ENCODE measurements at regions not wholly inside any gene's neighbourhood (a gene's known extent, or its start where the extent isn't known, plus 50 kb on each side); places are given as distances from the start of the nearest gene placed in this dataset.

- no peaks in the 10 kb centered on the region for H3K36me3 ChIP-seq (ENCODE audit: control insufficient read depth in 2 of 2, insufficient read depth in 2 of 2, low read length in 1 of 2)
- ATAC-seq: no peak
- ChIA-PET CTCF (no interaction called here), POLR2A (no interaction called here), SMC1A (ENCODE audit: uncharacterized antibody, unreplicated experiment) (no interaction called here), RAD21 (ENCODE audit: unreplicated experiment) (no interaction called here)
- in situ Hi-C loops (cut with MboI): no loop called here
- no TSS peak for BruUV-seq (replicated peaks)
- no peaks in the 10 kb centered on the region for H3K9me3 ChIP-seq (replicated peaks; ENCODE audit: control insufficient read depth, insufficient read depth, low read length)
- no peak overlapping the region for H2AFZ ChIP-seq (ENCODE audit: control insufficient read depth, low read depth, low read length)
- no peaks in the 10 kb centered on the region for H3K79me2 ChIP-seq (ENCODE audit: control insufficient read depth, insufficient read depth, low read length)
- no peak overlapping the region for H3K4me3 ChIP-seq
- H3K27ac ChIP-seq (ENCODE audit: control insufficient read depth, insufficient read depth): no peak overlapping the region
- H3K27me3 ChIP-seq (replicated peaks in 1 of 2; ENCODE audit: control insufficient read depth in 2 of 2, insufficient read depth in 2 of 2, low read length in 1 of 2): no peaks in the 10 kb centered on the region
- no peak overlapping the region for H3K9ac ChIP-seq (ENCODE audit: control insufficient read depth, insufficient read depth, low read length)
- H3K4me2 ChIP-seq (ENCODE audit: control insufficient read depth, insufficient read depth): no peak overlapping the region
- 84% methylated on average over 4 of the region's 4 CpGs for WGBS (ENCODE audit: insufficient coverage, insufficient replicate concordance, low lambda C conversion rate, missing lambda C conversion rate)
- no peaks in the 10 kb centered on the region for H4K20me1 ChIP-seq (ENCODE audit: control insufficient read depth, insufficient read depth)
- intact Hi-C loops (cut with micrococcal nuclease; ENCODE audit: unreplicated experiment): no loop called here
- DNase-seq (ENCODE audit: low read depth, low spot score): no peak
- FAIRE-seq: no peak
- no peak for TF ChIP-seq SMAD1 (IDR thresholded peaks at IDR 0.05; ENCODE audit: low read depth, partially characterized antibody)
- TF ChIP-seq NRF1 (conservative IDR thresholded peaks at IDR 0.05; ENCODE audit: low read depth, low read length): no peak
- no peak for TF ChIP-seq ZBED1 (IDR thresholded peaks at IDR 0.05; ENCODE audit: borderline replicate concordance)
- no peak for TF ChIP-seq TCF7 (IDR thresholded peaks at IDR 0.05; ENCODE audit: borderline replicate concordance)
- TF ChIP-seq HDAC2 (IDR thresholded peaks at IDR 0.05): no peak
- TF ChIP-seq SRF (IDR thresholded peaks at IDR 0.05; ENCODE audit: low read depth in 2 of 2, low read length in 2 of 2): no peak
- TF ChIP-seq ZNF592 (IDR thresholded peaks at IDR 0.05): no peak
- TF ChIP-seq BACH1 (IDR thresholded peaks at IDR 0.05; ENCODE audit: borderline replicate concordance): no peak
- no peak for TF ChIP-seq CBX5 (IDR thresholded peaks at IDR 0.05; ENCODE audit: low read depth)
- no peak for TF ChIP-seq CBFB (IDR thresholded peaks at IDR 0.05; ENCODE audit: low read depth)
- TF ChIP-seq, protein P1, sequence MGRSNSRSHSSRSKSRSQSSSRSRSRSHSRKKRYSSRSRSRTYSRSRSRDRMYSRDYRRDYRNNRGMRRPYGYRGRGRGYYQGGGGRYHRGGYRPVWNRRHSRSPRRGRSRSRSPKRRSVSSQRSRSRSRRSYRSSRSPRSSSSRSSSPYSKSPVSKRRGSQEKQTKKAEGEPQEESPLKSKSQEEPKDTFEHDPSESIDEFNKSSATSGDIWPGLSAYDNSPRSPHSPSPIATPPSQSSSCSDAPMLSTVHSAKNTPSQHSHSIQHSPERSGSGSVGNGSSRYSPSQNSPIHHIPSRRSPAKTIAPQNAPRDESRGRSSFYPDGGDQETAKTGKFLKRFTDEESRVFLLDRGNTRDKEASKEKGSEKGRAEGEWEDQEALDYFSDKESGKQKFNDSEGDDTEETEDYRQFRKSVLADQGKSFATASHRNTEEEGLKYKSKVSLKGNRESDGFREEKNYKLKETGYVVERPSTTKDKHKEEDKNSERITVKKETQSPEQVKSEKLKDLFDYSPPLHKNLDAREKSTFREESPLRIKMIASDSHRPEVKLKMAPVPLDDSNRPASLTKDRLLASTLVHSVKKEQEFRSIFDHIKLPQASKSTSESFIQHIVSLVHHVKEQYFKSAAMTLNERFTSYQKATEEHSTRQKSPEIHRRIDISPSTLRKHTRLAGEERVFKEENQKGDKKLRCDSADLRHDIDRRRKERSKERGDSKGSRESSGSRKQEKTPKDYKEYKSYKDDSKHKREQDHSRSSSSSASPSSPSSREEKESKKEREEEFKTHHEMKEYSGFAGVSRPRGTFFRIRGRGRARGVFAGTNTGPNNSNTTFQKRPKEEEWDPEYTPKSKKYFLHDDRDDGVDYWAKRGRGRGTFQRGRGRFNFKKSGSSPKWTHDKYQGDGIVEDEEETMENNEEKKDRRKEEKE (IDR thresholded peaks at IDR 0.05): no peak
- TF ChIP-seq ATF3 (IDR thresholded peaks at IDR 0.05; ENCODE audit: borderline replicate concordance, extremely low read depth, low read depth, low read length): no peak
- no peak for TF ChIP-seq MEF2A (IDR thresholded peaks at IDR 0.05; ENCODE audit: insufficient read depth, low read depth, low read length)
- no peak for TF ChIP-seq ASH2L (IDR thresholded peaks at IDR 0.05; ENCODE audit: borderline replicate concordance, low read depth)
- TF ChIP-seq HDGF (IDR thresholded peaks at IDR 0.05): no peak
- TF ChIP-seq KDM1A (IDR thresholded peaks at IDR 0.05; ENCODE audit: borderline replicate concordance): no peak
- no peak for TF ChIP-seq HCFC1 (IDR thresholded peaks at IDR 0.05; ENCODE audit: low read length)
- TF ChIP-seq BMI1 (IDR thresholded peaks at IDR 0.05; ENCODE audit: borderline replicate concordance): no peak
- H3K4me1 ChIP-seq (ENCODE audit: control insufficient read depth, insufficient read depth, low read length): no peaks in the 10 kb centered on the region
Observed at GRCh38 chr13:33401238-33401637, 115.7 kb upstream of the STARD13 start.

All from GM12878 (cell line).